ENCODE measurements at regions not wholly inside any gene's neighbourhood (a gene's known extent, or its start where the extent isn't known, plus 50 kb on each side); places are given as distances from the start of the nearest gene placed in this dataset.
"Not testable (repeated sequence)": the region's sequence is repeated elsewhere in the genome, so short reads cannot be mapped to it uniquely, and the experiment has no call there.

DNA sequence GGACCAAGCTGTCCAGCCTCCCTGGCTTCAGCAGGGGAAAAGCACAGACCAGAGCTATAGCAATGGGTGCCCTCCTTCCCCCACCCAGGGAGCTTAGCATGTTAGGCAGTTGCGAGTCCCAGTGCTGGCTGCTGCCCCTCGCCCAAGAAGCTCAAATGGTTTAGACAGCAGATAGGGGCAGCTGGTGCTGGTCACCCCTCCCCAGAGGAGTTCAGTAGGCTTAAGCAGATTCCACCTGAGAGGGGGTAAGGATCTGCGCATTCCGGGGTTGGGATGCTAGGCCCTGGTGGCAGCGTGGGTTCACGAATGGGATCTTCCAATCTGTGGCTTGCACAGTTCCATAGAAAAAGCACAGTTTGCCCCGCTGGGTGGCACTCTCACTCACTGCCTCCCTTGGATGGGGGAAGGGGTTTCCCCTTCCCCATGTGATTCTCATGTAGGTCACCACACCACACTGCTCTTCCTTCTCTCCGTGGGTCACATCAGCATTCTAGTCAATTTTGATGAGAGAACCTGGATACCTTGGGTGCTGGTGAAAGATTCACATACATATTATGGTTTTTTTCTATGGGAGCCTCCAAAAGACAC, 665.6 kb downstream of the C12orf50 start:
- no peak for DNase-seq (ENCODE audit: low read depth)

DNA sequence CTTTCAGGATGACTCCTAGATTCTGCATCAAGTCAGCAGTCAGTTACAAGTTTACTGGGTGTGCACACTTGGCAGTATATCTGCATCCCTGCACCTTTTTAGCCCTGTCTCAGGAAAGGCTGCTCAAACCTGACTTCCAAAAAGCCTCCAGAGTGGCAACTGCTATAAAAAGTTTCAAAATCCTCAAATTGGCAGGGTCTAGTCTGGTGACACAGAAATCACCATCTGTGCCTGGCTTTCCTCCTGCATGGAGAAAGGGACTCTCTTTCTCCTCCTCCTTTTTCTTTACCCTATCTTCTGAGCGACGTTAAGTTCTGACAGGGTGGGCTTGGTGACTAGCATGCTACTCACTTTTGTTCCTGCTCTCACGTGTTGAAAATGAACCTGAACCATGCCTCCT, 679.5 kb downstream of the C12orf50 start:
- DNase-seq (ENCODE audit: low read depth): no peak

DNA sequence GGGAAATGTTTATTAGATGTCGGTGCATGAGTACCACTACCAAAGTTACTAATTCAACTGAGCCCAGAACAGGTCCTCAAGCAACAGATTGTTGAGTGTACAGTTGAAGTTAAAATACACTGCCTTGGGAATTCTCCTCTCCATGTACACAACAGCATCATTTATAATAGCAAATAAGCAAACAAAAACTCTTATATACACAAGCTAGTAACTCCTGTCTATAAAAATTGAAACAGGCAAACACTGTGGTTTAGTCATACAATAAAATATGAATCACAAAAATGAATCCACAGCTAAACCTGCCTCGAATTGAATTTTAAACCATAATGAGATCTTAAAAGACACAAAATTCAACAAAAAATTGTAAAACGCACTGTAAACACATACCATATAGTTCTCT, 681.1 kb downstream of the C12orf50 start:
- no peak for DNase-seq (ENCODE audit: low read depth)

DNA sequence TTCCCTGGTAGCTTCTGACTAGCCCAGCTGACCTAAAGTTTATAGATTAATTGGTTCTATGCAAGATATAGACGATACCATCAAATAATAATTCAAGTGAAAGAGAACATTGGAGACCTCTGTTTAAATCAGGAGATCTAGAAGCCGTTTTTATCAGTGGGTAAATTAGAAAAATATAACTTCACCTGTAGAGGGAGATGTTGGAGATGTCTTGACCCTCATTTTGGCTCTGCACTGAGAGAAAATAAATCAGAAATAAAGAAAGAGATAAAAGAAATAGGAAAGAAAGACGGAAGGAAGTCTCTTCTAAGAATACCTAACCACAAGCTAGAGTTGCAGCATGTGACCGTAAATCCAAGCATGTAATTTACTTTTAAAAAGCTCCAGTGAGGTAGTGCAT, 684.5 kb downstream of the C12orf50 start:
- DNase-seq (ENCODE audit: low read depth): peak; percentile 13

DNA sequence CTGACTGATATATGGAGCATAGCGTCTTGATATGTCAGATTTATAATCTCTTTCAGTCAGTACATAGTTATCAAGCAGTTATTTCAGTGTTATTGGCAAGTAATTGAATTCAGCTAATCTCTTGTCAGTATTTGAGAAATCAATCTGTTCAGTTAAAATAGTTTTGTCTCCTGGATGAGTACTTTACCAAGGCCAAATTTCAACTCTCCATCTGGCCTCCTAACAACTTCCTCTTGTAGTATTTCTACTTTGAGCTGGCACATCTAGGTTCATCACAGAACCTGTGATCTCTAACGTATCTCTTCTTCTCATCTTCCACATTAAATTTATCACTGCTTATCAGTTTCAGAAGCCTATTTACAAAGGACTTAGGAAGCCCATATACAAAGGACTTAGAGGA, 690.5 kb downstream of the C12orf50 start:
- DNase-seq (ENCODE audit: low read depth): no peak

DNA sequence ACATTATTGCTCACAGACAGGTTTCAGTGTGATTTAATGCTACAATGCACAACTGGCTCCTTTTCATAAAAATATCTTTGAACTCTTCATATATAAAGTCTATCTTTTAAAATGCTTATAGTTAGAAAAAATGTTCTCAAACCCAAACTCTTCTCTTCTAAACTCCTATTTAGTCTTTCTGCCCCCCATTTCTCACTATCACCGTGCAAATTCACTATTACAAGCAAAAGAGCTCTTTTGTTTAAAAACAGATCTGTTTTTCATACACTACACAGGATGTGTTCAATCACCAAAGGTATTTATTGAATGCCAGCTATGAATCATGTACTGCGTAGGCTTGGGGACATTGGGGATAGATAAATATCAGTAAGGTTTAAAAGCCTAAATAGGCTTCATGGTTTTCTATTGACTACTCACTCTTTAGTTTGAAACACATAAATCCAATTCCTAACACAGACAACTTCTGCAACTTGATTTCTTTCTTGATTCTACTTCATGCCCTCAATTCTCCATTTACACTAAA, 692.3 kb downstream of the C12orf50 start:
- DNase-seq (ENCODE audit: low read depth): no peak

DNA sequence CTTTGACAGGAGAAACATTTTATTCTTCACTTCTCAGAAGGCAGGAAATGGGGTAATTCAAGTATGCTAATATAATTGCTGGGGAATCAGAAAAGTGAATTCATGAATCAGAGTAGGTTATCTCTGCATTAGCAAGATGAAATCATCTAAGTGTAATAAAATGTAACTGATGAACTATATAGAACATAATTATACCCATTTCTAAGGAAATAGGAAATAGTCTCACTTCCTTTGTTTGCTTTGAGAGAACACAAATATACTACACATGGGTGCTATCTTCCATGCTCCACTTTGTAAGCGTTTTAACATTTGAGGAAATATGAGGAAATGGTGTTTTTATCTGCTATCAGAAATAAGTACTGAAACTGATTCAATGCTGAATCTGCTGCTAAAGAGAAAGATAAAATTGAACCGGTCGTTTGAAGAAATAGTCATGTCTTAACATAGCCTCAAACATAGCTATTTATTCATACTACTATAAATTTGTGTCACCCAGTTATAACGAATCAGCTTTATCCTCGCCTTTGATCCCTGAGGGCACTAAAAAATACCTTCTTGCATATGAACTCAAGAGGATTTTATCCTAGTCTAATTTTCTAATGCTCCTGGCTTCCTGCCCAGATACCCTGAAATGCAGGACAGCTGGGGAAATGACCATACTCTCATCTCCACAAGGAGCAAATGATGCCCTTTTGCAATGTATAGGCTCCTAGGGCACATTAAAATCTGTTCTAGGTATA, 696.0 kb downstream of the C12orf50 start:
- peak; percentile 27 for DNase-seq (ENCODE audit: low read depth)

DNA sequence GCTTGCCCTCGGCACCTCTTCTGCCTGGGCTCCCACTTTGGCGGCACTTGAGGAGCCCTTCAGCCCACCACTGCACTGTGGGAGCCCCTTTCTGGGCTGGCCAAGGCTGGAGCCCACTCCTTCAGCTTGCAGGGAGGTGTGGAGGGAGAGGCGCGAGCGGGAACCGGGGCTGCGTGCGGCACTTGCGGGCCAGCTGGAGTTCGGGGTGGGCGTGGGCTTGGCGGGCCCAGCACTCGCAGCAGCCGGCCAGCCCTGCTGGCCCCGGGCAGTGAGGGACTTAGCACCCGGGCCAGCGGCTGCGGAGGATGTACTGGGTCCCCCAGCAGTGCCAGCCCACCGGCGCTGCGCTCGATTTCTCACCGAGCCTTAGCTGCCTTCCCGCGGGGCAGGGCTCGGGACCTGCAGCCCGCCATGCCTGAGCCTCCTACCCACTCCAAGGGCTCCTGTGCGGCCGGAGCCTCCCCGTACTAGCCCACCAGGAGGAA, 699.1 kb downstream of the C12orf50 start:
- not testable (repeated sequence) for DNase-seq (ENCODE audit: low read depth)

DNA sequence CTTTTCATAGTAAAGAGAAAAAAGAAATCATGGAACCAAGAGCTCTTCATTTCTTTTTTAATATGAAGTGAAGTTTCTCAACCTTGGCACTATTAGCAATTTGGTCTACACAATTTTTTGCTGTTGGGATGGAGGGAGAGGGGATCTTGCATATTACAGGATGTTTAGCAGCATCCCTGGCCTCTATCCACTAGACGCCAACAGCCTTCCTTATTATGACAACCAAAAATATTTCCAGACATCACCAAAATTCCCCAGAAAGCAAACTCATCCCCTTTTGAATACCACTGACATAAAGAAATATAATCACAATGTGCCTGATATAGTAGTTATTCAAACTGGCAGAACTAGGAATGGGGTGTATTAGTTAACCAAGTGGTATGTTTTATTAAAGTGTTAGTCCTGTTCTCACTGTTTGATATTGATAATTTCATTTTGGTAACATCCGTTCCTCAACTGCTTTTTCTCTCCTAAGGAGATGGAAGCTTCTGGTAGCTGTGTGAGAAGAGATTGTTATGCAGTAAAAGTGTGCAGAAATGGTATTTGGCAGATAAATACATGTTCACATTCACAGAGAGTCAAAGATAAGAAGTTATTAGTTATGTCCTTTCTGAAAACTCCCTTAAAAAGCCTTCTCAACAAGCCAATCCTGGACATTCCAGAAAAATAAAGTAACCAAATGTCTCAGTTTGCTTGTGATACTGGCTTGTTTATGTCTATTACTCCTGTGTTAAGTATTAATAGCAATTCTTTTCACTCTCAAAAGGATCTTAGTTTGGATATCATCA, 699.9 kb downstream of the C12orf50 start:
- no peak for DNase-seq (ENCODE audit: low read depth)

DNA sequence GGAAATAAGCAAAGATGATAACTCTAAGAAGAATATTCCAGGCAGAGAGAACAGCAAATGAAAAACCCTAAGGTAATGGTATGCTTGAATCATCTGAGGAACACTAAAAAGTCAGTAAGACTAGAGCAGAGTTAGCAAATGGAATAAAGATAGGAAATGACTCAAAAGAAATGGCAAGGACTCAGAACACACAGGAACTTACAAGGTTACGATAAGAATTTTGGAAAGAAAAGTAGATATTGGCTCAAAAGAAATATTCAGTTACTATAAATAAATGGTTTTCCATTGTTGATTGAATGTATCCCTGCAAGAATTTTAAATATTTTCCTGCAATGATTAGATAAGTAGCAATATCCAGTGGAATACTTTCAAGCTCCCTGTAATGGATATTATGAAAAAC, 705.8 kb downstream of the C12orf50 start:
- no peak for DNase-seq (ENCODE audit: low read depth)

DNA sequence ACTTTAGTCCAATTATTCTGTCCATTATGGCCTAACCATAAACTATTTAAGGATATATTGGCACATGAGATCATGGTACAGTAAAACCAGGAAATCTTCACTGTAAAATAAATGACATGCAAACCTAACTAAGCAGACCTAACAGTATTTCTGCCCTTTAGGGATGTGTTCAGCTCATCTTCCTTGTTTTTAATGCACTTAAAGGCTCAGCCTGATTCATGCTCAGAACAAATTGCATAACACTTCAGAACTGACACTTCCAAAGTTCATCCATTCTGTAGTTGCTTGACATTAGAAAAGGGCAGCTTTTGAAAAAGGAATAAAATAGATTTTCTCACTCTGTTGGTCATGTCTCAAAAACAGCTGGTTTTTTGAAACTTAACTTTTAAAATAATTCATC, 708.5 kb downstream of the C12orf50 start:
- DNase-seq (ENCODE audit: low read depth): no peak

DNA sequence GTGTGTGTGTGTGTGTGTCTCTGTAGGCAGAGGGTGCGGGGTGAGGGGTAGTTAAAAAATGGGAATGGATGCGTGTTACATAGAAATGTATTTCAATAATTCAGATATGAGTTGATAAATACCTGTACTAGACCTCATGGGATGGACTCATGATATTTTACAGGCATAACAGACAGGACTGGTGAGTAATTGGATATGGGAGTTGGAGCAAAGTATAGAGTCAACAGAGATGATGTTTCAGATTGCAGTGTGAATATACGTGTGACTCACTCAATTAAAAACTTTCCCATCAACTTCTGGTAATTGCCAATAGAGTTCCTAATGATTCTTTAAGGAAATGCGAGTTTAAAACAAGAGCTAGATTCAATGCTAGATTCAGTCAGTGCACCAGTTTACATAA, 711.9 kb downstream of the C12orf50 start:
- DNase-seq (ENCODE audit: low read depth): no peak

DNA sequence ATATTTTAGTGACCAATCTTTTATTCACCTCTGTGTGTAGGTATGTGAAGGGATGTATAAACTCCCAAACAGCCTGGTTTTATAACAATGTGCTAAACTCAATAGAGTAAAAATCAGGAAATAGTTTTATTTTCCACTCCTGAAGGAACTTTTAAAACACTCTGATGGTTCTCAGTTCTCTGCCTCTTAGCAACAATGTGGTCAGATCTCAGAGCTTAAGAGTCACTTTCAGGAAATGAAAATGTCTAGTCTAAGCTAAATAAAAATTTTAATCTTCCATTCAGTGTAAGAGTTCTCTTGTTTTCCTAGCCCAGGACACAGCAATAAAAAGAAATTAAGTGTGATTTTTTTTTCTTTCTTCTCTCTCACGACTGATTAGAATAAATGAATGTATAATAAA, 718.0 kb downstream of the C12orf50 start:
- DNase-seq (ENCODE audit: low read depth): no peak

DNA sequence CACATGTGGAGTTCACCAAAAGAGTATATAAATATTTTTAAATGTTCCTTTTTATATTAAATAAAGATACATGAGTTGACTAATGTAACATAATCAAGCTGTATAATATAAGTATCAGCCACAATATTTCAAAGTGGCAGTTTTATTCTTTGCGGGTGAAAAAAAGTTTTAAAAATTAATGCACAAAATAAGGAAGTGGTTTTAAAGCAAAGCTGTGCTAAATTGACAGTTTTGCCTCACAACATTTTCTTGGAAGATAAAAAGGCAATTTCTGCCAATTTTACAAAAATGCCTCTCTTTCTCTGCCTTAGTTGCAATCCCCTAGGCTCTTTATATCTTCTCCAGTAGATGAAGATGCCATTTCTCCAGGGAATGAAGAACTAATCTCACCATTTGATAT, 719.1 kb downstream of the C12orf50 start:
- no peak for DNase-seq (ENCODE audit: low read depth)

DNA sequence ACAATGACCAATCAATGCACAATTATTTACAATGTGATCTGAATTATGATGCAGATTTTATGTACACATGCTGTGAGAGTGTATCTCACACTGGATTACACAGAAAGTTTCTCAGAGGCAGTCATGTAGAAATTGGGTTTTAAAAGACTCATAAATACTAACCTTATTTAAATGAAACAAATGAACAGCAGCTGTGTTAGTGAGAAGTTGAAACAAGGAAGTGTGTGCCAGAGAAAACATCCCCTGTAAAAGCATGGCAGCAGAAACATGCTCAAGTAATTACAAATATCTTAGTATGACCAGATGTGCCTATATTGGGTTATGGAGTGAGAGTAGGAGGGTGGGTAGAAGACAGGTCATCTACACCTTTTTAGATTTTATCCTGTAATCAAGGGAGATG, 723.7 kb downstream of the C12orf50 start:
- DNase-seq (ENCODE audit: low read depth): no peak

DNA sequence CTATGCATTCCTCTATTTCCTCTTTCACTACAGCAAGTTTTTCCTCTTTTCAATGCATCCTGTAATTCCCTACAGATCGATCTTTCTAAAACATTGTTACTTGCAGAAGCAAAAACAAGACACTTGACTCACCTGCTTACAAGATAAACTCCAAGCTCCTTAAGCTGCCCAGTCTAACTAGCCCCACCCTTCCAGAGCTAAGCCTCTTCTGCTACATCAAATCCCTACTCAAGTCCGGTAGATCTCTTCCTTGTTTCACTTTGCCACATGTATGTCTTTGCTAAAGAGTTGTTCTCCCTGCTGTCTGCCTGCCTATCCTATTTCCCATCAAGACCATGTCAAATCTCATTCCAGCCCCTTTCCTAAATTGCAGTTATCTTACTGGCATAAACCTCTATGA, 724.8 kb downstream of the C12orf50 start:
- no peak for DNase-seq (ENCODE audit: low read depth)

DNA sequence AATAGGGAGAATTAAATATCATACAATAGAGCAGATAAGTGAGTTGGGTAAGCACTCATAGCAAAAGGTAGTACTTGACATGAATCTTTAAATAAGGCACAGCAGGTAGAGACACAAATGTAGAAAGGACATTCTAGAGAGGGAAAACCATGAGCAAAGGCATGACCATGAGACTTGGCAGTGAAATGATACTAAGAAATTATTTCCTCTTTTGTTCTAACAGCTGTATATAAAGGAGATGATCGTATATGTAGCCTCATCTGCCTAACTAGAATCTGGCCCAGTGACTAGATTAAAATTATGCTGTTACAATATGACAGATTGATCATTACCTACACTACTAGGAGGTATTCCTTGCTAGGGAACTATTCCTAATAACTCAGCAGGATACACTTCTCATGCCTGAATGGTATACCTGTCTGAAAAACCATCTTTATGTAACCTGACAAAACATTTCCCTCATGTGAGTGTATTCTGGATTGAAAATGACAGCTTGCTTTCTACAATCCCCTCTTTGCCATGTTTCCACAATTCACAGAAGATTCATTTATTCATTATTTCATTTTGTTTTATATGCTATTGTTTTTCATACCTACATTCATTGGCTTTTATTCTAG, 725.7 kb downstream of the C12orf50 start:
- no peak for DNase-seq (ENCODE audit: low read depth)

DNA sequence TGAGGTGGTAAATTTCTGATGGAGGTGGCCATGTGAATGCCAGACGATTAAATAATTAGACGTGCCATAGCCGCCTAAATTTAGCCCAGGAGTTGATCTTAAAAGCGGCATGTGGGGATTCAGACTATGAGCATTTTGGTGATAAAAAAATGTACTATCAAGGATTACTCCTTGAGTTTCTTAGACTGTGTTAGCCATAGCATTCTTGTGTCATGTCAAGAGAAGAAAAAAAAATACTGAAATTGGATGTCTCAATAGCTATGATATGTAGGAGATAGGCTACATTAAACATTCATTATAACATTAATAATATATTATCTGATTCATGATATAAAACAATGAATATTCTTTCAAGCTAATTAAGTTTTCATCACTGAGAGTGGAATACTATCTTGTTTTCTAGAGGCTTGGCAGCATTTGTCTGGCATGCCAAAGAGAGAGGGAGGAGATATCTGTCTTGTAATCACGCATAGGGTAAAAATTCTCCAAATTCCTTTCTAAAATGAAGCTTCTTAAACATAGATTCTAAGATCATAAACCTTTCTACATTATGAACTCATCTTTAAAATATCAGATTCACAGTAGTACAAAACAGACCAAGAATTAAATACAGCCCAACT, 727.0 kb downstream of the C12orf50 start:
- DNase-seq (ENCODE audit: low read depth): no peak

DNA sequence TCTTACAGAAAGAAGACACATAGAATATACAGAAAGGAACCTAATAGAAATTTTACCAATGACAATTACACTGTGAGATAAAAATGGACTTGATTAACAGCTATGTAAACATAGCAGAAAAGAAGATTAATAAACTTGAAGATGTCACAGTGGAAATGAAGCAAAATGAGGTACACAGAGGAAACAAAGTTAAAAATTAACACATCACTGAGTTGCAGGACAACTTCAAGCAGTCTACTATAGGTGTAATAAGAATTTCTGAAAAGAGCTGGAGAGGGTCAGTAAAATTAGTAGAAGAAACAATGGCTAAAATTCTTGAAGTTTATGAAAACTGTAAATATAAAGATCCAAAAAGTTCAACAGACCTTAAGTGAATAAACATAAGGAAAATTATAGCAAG, 738.7 kb downstream of the C12orf50 start:
- DNase-seq (ENCODE audit: low read depth): no peak

DNA sequence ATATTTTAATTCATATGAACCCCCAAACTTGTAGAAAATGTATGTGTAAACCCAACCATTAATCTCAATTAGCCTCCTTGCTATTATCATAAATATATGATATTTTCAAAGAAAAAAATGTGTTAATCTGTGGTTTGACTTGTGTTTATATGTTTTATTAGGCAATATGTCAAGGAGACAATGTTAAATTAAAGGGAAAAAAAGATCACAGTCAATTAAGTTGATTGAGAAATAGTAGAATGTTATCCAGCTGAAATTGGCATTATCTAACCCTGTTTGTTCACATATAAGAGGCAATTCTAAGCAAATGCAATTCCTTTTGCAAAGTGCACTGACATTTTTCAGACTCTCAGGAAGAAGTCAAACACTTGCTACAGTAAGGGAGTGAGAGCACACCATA, 745.3 kb downstream of the C12orf50 start:
- no peak for DNase-seq (ENCODE audit: low read depth)

DNA sequence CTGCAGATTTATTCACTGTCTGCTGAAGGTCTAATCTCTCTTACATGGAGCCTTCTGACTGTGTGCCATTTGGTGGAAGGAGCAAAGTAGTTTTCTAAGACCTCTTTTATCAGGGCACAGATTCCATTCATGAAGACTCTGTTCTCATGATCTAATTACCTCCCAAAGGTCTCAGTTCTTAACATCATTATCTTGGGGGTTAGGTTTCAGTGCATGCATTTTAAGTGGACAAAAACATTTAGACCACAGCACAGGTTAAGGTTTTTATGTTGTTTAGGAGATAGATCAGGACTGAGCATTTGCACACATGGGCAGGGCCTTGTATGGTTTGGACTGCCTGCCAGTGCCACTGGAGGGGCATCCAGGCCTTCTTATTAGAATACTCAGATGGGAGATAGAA, 746.1 kb downstream of the C12orf50 start:
- DNase-seq (ENCODE audit: low read depth): no peak

Measured in myocyte (in vitro differentiated cells).